HG02981 (cell line): ENCODE measurements at regions not wholly inside any gene's neighbourhood (a gene's known extent, or its start where the extent isn't known, plus 50 kb on each side); places are given as distances from the start of the nearest gene placed in this dataset.

ENCODE experiments used
- ATAC-seq: cut with Tn5 transposase; IDR thresholded peaks from one replicate; pipeline ENCODE4 v1.9.1; 2021; ENCODE audit warnings: mild to moderate bottlenecking, moderate library complexity; ENCODE audit not compliant: unreplicated experiment

DNA sequence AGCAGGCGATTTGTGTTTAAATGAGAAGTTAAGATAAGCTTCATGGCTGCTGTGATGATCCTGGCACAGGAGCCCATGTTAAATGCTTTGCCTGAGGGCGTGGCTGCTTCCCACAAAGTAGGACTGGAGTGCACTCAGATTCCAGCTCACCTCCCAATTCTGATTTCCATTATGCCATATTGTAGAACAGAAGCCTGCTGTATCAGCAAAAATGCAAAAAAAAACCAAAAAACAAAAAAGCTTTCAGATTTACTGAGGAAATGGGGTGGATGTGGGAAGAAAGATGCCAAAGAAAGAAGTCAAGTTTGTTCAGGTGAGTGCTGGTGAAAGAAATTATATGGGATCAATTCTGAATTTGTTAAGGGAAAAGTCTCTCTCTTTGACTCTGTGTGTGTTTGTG lies 610.4 kb upstream of the NETO1 start:
- ATAC-seq, result no peak

DNA sequence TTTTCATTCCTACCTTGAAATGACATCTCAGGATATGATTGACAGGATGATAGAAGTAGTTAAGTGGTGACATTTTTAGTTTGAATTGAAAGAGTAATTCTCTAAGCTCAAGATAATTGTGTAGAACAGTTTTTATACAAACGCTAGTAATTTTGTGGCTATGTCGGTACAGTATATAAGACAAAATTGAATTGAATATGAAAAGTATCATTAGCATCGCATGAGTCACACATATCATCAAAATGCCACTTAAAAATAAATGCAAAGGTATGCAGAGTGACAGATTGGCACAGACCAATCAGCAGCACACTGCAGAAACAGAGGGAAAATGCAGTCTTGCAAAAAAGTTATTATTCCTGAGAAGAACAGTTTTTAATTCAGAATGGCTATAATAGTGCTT lies 608.2 kb upstream of the NETO1 start:
- ATAC-seq, result no peak

DNA sequence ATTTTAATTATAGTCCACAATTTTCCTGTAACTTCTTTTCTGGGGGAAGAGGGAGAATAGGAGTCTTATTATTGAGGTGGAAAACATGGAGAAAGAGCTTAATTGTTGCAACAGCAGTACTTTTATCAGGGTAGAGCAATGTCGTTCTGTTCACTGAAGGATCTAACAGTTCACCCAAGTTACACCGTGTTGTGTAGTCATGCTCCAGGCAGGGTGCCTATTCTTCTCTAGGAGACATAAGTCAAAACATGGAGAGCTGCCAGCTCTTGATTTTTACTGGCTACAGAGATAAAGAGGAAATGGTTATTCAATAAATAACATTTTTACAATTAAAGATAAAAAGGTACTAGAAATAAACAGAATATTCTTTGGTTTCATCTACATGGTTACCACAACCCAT lies 594.3 kb upstream of the NETO1 start:
- ATAC-seq, result no peak

DNA sequence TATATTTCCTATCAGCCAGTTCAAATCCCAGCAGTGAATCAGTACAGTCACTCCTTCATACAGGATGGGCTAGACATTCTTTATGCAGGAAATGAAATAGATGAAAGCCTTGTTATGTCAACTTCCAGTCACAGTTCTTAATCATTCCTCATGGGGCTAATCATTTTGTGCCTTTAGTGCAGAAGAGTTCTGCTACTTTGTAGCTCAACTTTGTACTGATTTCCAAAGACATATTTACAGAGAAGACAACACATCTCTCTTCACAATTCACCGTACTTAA lies 593.9 kb upstream of the NETO1 start:
- no peak for ATAC-seq

DNA sequence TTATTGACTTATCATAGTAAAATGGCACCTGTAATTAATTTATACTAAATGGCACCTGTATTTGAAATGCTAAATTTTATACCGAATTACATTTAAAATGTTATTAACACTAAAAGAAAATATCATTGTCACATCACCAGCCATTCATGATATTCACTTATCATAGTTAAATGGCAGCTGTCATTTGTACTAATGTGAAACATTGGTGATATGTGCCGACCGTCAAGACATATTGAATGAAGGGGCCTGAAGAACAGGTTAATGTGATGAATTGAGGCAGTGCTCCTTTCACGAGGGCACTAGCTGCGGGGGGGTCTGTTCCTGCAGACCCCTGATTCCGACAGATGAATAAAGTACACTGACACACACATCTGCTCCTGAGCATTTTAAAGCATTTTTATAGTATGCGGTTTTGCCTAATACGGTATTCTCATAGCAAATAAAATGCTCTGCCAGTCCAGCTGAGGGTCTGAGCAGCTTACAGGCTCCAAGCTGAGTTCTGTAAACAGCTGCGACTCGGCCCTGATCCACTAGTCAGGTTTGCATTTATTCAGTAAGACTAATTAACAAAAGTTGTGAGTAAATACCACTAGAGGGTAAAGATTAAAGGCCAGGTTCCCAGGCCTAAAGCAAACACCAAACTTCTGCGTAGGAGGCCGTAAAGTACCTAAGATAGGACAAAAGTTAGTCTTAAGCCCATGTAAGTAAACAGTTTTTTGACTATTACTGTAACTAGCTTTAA lies 593.4 kb upstream of the NETO1 start:
- no peak for ATAC-seq

DNA sequence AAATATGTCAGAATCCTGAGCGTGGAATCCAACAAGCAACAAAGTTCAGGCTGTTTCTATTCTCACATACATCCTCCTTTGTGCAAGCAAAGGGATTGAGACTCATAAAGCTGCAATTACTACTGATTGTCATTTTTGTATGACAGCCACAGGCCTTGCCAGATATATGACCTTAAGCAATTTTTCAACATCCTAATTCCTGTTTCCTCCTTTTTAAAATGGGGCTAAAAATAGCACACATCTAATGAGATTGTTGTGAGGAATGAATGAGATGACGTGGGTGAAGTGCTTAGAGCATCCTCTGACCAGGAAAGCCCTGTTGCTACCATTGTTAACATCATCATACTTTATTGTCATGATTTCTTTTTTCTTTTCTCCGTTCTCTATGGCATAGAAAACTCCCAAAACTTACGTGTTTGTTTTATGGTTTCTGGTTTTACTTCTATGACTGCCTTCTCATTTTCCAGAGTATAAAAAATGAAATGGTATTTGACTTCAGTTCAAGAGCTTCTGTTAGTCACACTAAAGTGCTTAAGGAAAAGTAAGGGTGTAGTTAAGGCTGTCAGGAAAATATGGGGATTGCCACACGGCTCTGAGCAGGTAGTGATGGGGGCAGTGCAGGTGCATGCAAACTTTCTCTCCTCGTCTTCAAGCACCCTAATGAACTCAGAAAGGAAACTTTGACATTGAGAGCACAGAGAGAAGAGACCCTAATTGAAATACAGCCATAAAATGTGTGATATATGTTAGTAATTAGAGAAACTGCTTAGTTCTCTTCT lies 590.6 kb upstream of the NETO1 start:
- ATAC-seq, result no peak

DNA sequence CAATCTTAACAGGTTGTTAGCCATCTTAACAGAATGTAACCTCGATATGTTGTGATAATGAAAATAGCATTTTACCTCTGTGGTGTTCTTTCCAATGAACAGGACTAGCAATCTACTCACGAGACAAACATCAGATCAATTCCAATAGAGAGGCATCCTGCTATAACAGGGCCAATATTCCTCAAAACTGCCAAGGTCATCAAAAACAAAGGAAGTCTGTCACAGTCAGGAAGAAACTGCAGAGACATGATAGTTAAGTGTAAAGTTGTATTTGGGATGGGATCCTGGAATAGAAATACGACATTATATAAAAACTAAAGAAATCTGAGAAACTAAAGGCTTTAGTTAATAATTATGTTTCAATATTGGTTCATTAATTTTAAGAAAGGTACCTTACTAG lies 588.9 kb upstream of the NETO1 start:
- ATAC-seq, result no peak

DNA sequence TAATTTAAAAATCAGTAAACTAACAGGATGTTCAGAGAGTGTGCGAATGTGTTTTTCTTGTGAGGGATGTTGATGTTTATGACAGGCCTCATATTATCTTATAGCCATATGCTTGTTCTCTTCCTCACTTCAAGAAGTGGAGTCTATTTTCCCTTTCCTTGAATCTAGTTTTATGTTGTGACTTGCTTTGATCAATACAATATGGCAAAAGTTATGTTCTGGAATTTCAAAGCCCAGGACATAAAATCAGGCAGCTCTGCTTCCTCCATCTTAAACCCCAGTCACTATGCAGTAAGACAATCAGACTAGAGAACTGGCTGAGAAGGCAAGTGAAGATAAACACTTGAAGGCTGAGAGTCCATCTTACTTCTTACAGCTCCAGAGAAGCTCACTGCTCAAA lies 585.1 kb upstream of the NETO1 start:
- ATAC-seq, result no peak

DNA sequence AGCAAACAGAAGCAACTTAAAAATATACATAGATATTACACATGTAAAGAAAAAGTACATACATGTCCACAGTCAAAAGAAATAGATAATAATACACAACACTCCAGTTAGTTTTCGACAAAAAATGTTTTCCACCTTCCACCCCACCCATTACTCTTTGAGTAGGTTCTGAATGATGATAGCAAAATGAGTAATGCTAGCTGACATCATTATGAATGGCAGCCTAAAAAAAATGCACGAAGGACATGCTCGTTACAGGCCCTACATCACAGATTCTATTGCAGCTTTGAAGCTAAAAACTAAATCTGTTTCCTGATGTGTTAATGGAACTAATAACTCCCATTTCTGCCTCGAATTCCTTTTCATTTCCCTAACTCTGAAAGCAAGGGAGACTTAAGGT lies 578.7 kb upstream of the NETO1 start:
- no peak for ATAC-seq

DNA sequence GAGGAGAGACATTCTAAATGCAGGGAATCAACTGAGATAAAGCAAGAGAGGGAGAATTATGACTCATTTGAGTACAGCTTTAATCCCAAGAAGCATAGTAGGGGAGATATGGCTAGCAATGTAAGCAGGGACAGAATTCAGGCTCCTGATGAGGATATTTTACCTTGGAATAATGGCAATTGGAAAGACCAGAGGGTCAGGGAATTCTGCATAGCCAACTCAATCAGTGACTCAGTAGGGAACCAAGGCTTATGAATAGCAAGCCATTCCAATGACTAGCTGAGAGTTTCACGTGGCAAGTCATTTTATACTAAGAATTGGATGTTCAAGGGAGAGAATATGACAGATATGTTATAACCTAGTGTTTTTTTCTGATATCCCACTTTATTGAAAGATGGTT lies 563.8 kb upstream of the NETO1 start:
- ATAC-seq, result no peak

DNA sequence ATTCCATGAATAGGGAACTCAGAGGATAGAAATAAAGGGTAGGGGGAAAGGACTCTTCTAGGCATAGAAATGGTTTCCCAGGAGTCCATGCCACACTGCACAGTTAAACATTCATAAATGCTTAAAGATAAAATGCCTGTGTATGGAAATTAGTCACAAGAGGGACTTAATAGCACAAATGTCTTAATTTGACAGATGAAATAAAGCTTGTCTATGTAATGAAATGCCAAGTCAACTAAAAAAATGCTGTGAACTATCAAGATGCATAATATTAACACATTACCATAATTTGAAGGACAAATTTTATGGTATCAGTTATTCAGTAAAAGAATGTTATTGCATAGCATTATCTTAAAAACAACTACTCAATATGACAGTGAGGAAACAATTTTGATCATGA lies 553.2 kb upstream of the NETO1 start:
- no peak for ATAC-seq

DNA sequence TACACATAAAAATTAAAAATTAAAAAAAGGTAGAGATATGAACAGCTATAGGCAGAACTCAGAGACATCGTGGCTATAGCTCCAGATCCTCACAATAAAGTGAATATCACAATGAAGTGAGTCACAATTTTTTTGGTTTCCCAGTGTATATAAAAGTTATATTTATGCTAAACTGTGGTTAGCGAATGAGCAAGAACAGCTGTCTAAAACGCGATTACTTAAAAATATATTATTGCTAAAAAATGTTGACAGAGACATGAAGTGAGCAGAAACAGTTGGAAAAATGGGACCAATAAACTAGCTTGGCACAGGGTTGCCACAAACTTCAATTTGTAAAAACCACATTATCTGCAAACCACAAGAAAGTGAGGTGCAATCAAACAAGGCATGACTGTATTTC lies 551.7 kb upstream of the NETO1 start:
- ATAC-seq, result no peak

DNA sequence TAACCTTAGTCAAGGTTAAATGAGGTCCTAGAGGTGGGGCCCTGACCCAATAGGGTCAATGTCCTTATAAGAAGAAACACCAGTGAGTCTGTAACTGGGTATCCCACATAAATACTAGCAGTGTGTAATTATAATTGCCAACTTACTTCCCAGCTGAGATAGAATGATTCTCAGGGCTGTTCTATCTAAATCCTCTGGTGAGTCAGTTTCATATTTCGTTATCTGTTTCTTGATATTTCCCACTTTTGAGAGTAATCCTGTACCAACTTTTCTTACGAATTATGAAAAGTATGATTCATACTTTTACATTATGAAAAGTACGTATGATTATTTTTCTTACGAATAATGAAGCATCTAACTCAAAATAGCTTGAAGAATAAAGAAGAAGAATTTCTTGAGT lies 546.8 kb upstream of the NETO1 start:
- no peak for ATAC-seq

DNA sequence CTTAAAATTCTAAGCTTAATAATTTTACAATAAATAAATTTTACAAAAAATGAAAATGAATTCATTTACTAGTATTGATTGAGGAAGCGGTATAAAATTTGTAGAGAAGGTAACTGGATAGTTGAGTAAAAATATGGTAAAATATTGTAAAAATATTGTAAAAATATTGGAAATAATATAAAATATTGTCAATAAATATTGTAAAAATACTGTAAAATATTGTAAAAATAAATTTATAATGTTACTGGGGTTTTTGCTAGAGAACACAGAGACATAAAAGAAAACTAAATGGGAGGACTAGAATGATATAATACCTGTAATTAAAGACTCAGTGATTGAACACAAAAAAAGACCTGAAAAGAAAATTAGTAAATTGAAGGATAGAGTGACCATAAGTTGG lies 546.3 kb upstream of the NETO1 start:
- no peak for ATAC-seq

DNA sequence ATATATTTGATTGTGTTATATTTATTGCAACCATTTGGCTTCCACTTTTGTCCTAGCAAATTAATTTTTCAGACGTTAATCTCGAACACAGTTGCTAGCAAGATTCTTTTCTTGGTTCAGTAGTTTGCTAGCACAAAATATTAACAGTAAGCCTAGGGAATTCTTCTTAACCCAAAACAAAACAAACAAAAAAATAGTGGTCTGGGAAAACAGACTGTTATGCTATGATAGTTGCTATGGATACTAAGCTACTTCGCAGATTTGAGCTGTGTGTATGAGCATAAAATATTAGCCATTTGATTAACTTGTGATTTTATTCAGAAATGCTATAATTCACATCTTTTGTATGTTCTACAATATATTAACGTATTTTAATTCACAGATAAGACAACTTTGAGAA lies 541.5 kb upstream of the NETO1 start:
- no peak for ATAC-seq

DNA sequence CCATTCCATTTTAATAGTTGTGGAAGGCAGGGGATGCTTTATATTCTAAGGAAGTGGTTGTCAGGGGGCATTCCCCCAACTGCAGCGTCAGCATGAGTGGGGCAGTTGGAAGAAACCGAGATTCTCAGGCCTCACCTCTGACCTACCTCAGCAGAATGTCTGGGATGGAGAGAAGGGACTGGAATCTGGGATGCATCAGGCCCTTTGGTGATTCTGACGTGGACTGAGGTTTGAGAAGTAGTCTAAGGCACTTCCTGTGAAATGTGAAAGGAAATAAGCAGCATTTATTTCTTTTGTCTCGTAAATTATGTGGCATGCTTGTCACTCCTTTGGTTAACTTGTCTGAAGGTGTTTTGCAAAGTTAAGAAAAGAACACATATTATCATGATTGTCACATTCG lies 540.7 kb upstream of the NETO1 start:
- no peak for ATAC-seq

DNA sequence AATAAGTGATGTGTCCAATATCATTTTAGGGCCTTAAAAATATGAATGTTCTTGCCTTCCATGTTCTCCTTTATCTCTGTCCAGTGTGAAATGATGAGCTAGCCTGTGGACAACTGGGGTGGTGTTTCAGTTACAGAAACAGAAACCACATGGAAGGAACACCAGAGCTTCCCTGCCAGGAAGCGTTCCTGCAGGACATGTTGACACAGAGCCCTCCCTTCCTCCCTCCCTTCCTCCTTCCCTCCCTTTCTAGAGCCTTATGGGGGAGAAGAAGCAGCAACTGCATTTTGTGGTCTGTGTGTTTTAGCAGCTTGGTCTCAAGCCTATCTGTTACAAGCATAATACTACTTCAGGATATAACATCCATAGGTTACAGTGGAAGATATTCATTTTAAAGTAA lies 539.7 kb upstream of the NETO1 start:
- ATAC-seq, result no peak

DNA sequence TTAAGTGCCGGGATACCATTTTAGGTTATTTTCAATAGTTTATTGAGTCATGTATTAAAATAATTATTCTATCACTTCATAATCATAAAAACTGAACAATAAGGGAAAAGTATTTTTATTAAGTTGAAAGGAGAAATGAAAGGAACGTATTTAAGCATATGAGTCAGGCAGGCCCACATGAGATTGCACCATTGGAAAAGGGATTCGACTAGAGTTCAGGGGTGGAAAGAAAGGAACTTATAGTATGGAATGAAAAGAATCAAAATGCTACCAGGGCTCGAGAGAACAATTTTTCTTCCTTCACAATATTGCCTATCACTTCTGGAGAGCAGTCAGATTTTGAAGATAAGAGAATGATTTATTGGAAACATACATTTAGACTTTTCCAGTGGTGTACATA lies 516.5 kb upstream of the NETO1 start:
- no peak for ATAC-seq

DNA sequence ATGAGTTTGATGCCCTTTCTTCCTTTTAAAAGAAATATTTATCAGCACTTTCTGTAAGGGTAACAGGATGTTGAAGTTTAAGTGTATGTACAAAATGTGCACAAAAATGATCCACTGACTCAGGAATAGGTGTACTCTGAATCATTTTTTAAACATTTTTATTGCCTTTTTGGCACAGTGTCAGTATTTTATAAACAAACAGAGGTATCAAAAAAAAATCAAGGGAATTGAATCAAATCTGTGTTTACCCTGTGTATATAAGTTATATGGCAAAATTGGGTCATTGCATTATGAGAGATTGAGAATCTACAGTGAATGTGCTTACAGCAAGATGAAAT lies 513.9 kb upstream of the NETO1 start:
- no peak for ATAC-seq

DNA sequence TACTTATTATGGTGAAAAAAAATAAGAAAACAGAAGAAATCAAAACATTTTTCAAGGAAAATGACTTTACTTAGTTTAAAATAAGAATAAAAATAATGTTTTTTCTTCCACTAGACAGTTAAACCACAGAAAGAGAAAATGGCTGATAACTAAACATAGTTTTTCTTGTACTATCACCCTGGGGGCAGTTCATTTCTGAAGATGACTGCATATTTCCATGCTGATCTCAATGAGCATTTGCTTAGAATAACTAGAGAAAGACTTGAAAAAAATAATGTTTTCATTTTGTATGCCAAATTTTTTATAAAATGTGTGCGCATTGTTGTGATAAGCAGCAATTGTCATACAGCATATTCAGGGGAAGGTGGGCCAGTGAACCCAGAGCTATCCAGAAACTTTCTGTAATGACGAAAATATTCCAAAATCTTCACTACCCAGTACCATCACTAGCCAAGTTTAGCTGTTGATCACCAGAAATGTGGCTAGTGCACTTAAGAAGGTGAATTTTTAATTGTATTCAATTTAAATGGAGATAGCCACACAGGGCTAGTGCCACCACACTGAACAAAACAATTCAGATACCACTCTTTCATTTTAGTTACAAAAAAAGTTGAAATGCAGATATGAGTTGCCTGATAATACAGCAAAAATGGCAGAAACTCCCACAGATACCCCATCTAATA lies 513.4 kb upstream of the NETO1 start:
- ATAC-seq, result no peak

DNA sequence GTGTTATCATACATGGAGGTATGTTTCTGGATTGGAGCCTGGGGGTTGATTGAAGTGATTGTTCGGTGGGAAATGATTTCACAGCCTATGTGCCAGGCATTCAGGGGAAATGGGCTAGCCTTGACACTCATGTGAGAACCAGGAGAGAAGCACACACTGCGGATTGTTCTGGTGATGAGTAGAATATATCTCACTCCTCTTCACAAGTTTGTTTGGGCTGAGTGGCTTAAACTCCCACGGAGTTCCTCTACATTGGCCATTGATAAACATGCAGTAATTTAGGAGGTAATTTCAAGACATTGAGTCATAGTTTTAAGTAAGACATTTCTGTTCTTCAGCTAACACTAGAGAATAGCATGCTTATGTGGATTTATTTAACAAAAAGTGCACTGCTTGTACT lies 498.9 kb upstream of the NETO1 start:
- no peak for ATAC-seq

DNA sequence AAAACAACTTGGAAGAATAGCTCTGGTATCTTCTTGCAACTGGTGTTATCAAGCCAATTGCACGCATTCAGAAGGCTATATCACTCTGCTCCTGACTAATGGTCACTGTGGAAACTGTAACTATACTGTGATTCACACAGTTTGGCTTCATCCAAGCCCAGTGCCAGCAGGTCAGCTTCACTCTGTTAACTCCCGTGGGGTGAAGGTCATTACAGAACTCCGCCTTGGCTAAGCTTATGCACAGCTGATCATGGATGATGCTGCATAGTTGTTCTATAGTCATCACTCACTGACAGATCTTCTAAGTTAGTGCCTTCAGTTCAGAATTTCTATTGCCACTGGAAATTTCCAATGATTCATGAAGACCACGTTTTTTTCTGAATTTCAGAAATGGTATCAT lies 497.2 kb upstream of the NETO1 start:
- ATAC-seq, result no peak

DNA sequence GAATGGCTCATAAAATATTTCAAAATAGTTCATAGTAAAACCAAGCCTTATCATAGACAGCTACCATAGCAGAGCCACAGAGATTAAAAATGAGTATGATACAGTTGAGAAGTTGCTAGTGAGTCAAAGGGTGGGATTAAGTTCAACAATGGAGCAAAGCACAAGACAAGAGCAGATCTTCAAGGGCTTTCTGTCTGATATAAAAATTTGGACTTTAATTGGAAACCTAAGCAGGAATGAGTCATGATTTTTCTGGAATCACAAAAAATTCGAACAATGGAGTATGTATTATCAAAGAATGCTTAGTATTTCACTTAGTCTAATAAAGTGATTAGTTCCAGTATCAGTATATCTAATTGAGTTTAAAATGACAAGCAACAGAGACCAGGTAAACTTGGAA lies 487.3 kb upstream of the NETO1 start:
- ATAC-seq, result no peak
